ENCODE measurements at regions not wholly inside any gene's neighbourhood (a gene's known extent, or its start where the extent isn't known, plus 50 kb on each side); places are given as distances from the start of the nearest gene placed in this dataset.

DNA sequence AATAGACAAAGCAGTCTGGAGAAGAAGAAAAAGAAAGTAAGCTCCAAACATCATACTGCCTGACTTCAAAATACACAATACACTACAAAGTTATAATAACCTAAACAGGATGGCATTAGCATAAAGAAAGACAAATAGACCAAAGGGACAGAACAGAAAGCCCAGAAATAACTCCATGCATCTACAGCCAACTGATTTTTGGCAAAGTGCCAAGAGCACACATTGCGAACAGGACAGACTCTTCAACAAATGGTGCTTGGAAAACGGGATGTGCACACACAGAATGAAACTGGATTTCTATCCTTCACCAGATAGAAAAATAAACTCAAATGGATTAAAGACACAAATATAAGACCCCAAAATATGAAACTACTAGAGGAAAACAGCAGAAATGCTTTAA, 66.6 kb upstream of the SPATA31E1 start:
- H3K27ac Mint-ChIP-seq (ENCODE audit: unreplicated experiment), result no peak overlapping the region
- no peak for DNase-seq (ENCODE audit: low spot score)
- no peak overlapping the region for H3K4me3 Mint-ChIP-seq (ENCODE audit: unreplicated experiment)

DNA sequence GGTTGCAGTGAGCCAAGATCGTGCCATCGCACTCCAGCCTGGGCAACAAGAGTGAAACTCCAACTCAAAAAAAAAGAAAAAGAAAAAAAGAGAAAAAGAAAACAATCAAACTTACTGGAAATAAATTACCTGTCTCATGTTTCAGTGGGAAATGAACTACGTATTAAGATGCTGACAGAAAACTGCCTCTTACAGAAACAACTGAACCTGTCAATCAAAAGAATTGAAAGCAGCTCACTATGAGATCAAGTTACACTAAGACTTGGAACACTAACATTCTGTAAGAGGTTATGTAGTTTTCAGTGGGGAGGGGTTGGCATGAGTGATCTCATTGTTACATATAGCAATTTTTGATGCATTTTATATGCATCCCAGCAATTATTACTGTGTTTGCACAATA, 64.4 kb upstream of the SPATA31E1 start:
- TF ChIP-seq, protein P1, sequence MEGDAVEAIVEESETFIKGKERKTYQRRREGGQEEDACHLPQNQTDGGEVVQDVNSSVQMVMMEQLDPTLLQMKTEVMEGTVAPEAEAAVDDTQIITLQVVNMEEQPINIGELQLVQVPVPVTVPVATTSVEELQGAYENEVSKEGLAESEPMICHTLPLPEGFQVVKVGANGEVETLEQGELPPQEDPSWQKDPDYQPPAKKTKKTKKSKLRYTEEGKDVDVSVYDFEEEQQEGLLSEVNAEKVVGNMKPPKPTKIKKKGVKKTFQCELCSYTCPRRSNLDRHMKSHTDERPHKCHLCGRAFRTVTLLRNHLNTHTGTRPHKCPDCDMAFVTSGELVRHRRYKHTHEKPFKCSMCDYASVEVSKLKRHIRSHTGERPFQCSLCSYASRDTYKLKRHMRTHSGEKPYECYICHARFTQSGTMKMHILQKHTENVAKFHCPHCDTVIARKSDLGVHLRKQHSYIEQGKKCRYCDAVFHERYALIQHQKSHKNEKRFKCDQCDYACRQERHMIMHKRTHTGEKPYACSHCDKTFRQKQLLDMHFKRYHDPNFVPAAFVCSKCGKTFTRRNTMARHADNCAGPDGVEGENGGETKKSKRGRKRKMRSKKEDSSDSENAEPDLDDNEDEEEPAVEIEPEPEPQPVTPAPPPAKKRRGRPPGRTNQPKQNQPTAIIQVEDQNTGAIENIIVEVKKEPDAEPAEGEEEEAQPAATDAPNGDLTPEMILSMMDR (IDR thresholded peaks at IDR 0.05), result no peak
- no peaks in the 10 kb centered on the region for H3K9me3 Mint-ChIP-seq (ENCODE audit: low read depth)
- peaks cover 11% of the 10 kb centered on the region for H3K4me1 Mint-ChIP-seq (ENCODE audit: low read depth)
- H3K27me3 Mint-ChIP-seq (ENCODE audit: low read depth), result peaks cover 3% of the 10 kb centered on the region
- no peaks in the 10 kb centered on the region for H3K36me3 Mint-ChIP-seq (ENCODE audit: low read depth)
- no peak overlapping the region for H3K27ac Mint-ChIP-seq (ENCODE audit: unreplicated experiment)
- no peak for DNase-seq (ENCODE audit: low spot score)
- no peak overlapping the region for H3K4me3 Mint-ChIP-seq (ENCODE audit: unreplicated experiment)

More for the DNA sequence above, 66.6 kb upstream of the SPATA31E1 start:
- Mint-ChIP-seq H3K9me3 (ENCODE audit: low read depth) (no peaks in the 10 kb centered on the region), H3K36me3 (ENCODE audit: low read depth) (no peaks in the 10 kb centered on the region), H3K4me1 (ENCODE audit: low read depth) (peaks cover 22% of the 10 kb centered on the region), H3K27me3 (ENCODE audit: low read depth) (peaks cover 3% of the 10 kb centered on the region)
- TF ChIP-seq, protein P1 (IDR thresholded peaks at IDR 0.05), result no peak

DNA sequence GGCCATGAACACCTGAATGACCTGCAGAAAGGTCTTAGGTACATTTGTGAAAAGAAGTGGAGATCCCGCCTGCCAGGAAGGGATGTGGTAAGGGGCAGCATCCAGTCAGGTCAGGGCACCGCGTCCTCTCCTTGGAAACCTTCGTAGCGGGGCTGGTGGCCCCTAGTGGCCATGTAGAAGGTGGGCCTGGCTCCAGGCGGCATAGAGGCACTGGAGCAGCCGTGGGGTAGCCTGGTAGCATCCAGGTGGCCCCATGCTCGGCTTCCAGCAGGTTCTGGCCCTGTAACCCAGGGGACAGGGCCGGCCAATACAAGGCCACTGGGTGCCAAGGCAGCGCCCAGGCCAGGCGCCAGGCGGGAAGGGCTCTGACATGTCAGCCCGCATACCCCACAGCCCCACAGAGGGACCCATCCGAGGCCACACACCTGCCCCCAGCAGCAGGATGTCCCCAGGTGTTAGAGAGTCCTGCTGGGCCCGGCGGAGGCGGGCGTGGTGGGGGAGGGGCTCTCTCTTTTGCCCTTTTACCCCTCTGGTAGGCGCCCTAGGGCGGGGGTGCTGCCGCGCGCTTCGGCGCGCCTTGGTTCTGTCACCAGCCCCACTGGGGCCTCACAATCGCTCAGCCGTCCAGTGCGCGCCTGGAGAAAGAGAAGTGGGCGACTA, 58.3 kb upstream of the SPATA31E1 start:
- TF ChIP-seq, protein P1 (IDR thresholded peaks at IDR 0.05), result no peak
- H3K36me3 Mint-ChIP-seq (ENCODE audit: low read depth), result no peaks in the 10 kb centered on the region
- no peak overlapping the region for H3K4me3 Mint-ChIP-seq (ENCODE audit: unreplicated experiment)
- H3K27ac Mint-ChIP-seq (ENCODE audit: unreplicated experiment), result no peak overlapping the region
- H3K9me3 Mint-ChIP-seq (ENCODE audit: low read depth), result no peaks in the 10 kb centered on the region
- H3K27me3 Mint-ChIP-seq (ENCODE audit: low read depth), result peaks cover 10% of the 10 kb centered on the region
- H3K4me1 Mint-ChIP-seq (ENCODE audit: low read depth), result no peaks in the 10 kb centered on the region
- no peak for DNase-seq (ENCODE audit: low spot score)

DNA sequence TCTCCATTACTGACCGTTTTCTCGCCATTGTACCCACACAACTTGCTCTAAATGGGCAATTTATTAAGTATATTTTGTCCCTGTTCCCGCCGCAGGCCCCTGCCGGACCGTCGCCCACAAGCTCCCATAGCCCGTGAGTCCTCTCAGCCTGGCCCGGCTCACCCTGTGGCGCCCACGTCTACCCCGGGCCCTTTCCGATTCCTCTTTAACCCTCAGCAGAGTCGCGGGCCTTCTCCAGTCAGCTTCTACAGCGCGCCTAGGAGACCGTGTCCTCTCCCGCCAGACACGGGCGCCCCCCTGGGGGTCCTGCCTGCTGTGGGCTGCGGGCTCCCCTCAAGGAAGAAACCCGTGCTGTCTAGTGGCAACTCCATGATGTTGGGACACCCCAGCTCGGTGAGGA, 57.8 kb upstream of the SPATA31E1 start:
- no peak overlapping the region for H3K27ac Mint-ChIP-seq (ENCODE audit: unreplicated experiment)
- H3K4me3 Mint-ChIP-seq (ENCODE audit: unreplicated experiment), result no peak overlapping the region
- H3K4me1 Mint-ChIP-seq (ENCODE audit: low read depth), result peaks cover 5% of the 10 kb centered on the region
- no peak for DNase-seq (ENCODE audit: low spot score)
- no peaks in the 10 kb centered on the region for H3K36me3 Mint-ChIP-seq (ENCODE audit: low read depth)
- TF ChIP-seq, protein P1 (IDR thresholded peaks at IDR 0.05), result no peak
- peaks cover 10% of the 10 kb centered on the region for H3K27me3 Mint-ChIP-seq (ENCODE audit: low read depth)
- H3K9me3 Mint-ChIP-seq (ENCODE audit: low read depth), result no peaks in the 10 kb centered on the region

DNA sequence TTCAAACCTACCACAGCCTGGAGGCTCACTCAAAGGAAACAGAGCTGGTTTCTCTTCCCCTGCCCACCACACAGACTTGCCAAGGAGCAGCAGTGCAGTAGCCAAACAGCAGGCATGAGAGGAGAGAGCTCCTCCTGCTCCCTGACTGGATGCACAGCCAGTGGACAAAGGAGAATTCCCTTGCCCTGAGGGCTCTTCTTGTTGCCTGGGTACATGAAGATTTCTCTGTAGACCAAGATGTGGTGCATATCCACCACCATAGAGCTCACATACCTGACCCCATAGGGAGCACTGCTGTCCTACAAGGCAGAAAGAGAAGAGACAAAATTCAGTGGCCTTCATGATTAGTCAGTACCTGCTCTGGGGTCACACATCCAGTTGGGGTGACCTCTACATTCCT, 56.3 kb upstream of the SPATA31E1 start:
- peaks cover 8% of the 10 kb centered on the region for H3K4me1 Mint-ChIP-seq (ENCODE audit: low read depth)
- TF ChIP-seq, protein P1 (IDR thresholded peaks at IDR 0.05), result no peak
- H3K36me3 Mint-ChIP-seq (ENCODE audit: low read depth), result no peaks in the 10 kb centered on the region
- no peak for DNase-seq (ENCODE audit: low spot score)
- H3K27me3 Mint-ChIP-seq (ENCODE audit: low read depth), result peaks cover 10% of the 10 kb centered on the region
- H3K4me3 Mint-ChIP-seq (ENCODE audit: unreplicated experiment), result no peak overlapping the region
- no peaks in the 10 kb centered on the region for H3K9me3 Mint-ChIP-seq (ENCODE audit: low read depth)
- no peak overlapping the region for H3K27ac Mint-ChIP-seq (ENCODE audit: unreplicated experiment)
